ENCODE measurements at regions not wholly inside any gene's neighbourhood (a gene's known extent, or its start where the extent isn't known, plus 50 kb on each side); places are given as distances from the start of the nearest gene placed in this dataset.

DNA sequence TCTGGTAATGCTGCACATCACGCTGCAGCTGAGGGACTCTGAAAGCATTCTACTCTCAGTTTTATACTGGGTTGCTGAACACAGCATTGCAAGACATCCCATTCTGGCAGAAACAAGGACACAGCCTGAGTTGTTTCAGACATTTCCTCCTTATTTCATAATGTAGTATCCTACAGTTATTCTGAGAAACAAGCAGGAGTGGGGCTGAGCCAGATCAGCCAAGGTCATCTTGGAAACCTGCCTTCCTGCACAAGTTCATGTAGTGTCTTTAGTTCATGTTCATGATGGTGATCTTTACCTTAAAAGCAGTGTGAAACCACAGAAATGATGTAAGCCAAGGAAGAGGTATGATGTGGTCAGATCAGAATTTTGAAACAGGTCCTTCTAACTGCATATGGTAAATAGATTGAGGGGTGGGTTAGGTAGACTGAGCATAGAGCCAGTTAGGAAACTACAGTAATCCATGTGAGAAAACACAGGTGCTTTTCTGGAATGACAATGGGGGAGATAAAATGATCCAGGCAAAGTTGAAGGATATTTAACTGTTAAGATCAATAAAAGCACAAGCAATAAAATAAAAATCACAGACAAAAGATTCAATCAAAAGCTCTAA is 1686.8 kb downstream of the LRRC4C start:
- H3K36me3 Mint-ChIP-seq: no peaks in the 10 kb centered on the region
- H3K27ac Mint-ChIP-seq: no peak overlapping the region
- H3K4me3 Mint-ChIP-seq: no peak overlapping the region
- H3K9me3 ChIP-seq (ENCODE audit: low read depth): no peaks in the 10 kb centered on the region
- no peak overlapping the region for H2AFZ ChIP-seq (replicated peaks)
- TF ChIP-seq EZH2 (IDR thresholded peaks at IDR 0.05) (no peak), CTCF (IDR thresholded peaks at IDR 0.05) (no peak), EZH2phosphoT487 (IDR thresholded peaks at IDR 0.05) (no peak)
- no peak overlapping the region for H3K27ac ChIP-seq
- no peaks in the 10 kb centered on the region for H3F3A ChIP-seq (ENCODE audit: low read depth)
- no peaks in the 10 kb centered on the region for H3K9me3 Mint-ChIP-seq
- DNase-seq (ENCODE audit: low spot score): no peak
- H3K27me3 Mint-ChIP-seq (ENCODE audit: insufficient read depth, low read depth): no peaks in the 10 kb centered on the region
- H3K4me1 ChIP-seq: no peaks in the 10 kb centered on the region
- no peaks in the 10 kb centered on the region for H3K4me1 Mint-ChIP-seq
- no peaks in the 10 kb centered on the region for H3K27me3 ChIP-seq
- H3K9ac ChIP-seq: no peak overlapping the region
- H4K20me1 ChIP-seq (ENCODE audit: low read depth): no peaks in the 10 kb centered on the region
- H3K4me2 ChIP-seq: no peak overlapping the region
- no peaks in the 10 kb centered on the region for H3K79me2 ChIP-seq (ENCODE audit: low read depth)
- no peaks in the 10 kb centered on the region for H3K36me3 ChIP-seq
- H3K4me3 ChIP-seq: no peak overlapping the region

DNA sequence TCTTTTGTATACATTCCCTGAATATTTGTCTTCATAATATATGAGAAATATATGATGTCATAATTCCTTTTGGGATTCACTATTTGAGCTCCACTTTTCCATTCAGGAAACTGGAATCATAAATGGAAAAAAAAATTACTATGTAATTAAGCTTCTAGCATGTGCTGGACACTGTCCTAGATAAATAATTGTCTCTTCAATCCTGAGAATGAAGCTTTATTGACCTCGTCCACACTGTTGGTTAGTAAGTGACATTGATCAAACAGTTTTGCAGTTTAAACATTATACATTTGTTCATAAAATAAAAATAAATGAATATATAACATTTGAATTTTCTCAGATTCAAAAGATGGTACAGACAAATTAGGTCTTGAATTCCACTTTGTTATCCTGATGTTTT is 1691.2 kb downstream of the LRRC4C start:
- no peaks in the 10 kb centered on the region for H3K9me3 ChIP-seq (ENCODE audit: low read depth)
- no peak for TF ChIP-seq CTCF (IDR thresholded peaks at IDR 0.05)
- TF ChIP-seq EZH2phosphoT487 (IDR thresholded peaks at IDR 0.05): no peak
- TF ChIP-seq EZH2 (IDR thresholded peaks at IDR 0.05): no peak
- H3K4me1 Mint-ChIP-seq: no peaks in the 10 kb centered on the region

GRCh38 chr11:39745401-39745800 is 1714.1 kb downstream of the LRRC4C start:
- H3K27me3 Mint-ChIP-seq (ENCODE audit: insufficient read depth, low read depth): peaks cover 7% of the 10 kb centered on the region
- Histone ChIP-seq H3F3A (ENCODE audit: low read depth) (no peaks in the 10 kb centered on the region), H2AFZ (replicated peaks) (no peak overlapping the region)

More for the DNA sequence above, 1691.2 kb downstream of the LRRC4C start:
- H3K27ac Mint-ChIP-seq: no peak overlapping the region
- no peaks in the 10 kb centered on the region for H3K9me3 Mint-ChIP-seq
- H3K27me3 Mint-ChIP-seq (ENCODE audit: insufficient read depth, low read depth): no peaks in the 10 kb centered on the region
- no peak overlapping the region for H2AFZ ChIP-seq (replicated peaks)
- H3K4me1 ChIP-seq: no peaks in the 10 kb centered on the region
- no peak overlapping the region for H3K9ac ChIP-seq
- no peaks in the 10 kb centered on the region for H3K79me2 ChIP-seq (ENCODE audit: low read depth)
- no peaks in the 10 kb centered on the region for H4K20me1 ChIP-seq (ENCODE audit: low read depth)
- no peak overlapping the region for H3K4me3 Mint-ChIP-seq
- no peaks in the 10 kb centered on the region for H3K27me3 ChIP-seq
- no peak overlapping the region for H3K4me2 ChIP-seq
- DNase-seq (ENCODE audit: low spot score): no peak
- no peaks in the 10 kb centered on the region for H3K36me3 Mint-ChIP-seq
- H3F3A ChIP-seq (ENCODE audit: low read depth): no peaks in the 10 kb centered on the region
- H3K36me3 ChIP-seq: no peaks in the 10 kb centered on the region
- H3K4me3 ChIP-seq: no peak overlapping the region
- no peak overlapping the region for H3K27ac ChIP-seq

More at GRCh38 chr11:39745401-39745800, 1714.1 kb downstream of the LRRC4C start:
- Mint-ChIP-seq H3K4me3 (no peak overlapping the region), H3K27ac (no peak overlapping the region), H3K36me3 (no peaks in the 10 kb centered on the region), H3K4me1 (no peaks in the 10 kb centered on the region), H3K9me3 (peaks cover 9% of the 10 kb centered on the region)
- no peaks in the 10 kb centered on the region for H3K4me1 ChIP-seq
- no peaks in the 10 kb centered on the region for H3K9me3 ChIP-seq (ENCODE audit: low read depth)
- no peak for TF ChIP-seq CTCF (IDR thresholded peaks at IDR 0.05)
- no peak for TF ChIP-seq EZH2 (IDR thresholded peaks at IDR 0.05)
- no peak for TF ChIP-seq EZH2phosphoT487 (IDR thresholded peaks at IDR 0.05)
- no peaks in the 10 kb centered on the region for H3K36me3 ChIP-seq
- no peak overlapping the region for H3K4me3 ChIP-seq
- H3K4me2 ChIP-seq: no peak overlapping the region
- H3K79me2 ChIP-seq (ENCODE audit: low read depth): no peaks in the 10 kb centered on the region
- H3K27ac ChIP-seq: no peak overlapping the region
- H4K20me1 ChIP-seq (ENCODE audit: low read depth): no peaks in the 10 kb centered on the region
- DNase-seq (ENCODE audit: low spot score): no peak
- no peak overlapping the region for H3K9ac ChIP-seq
- no peaks in the 10 kb centered on the region for H3K27me3 ChIP-seq

All from neural progenitor cell (in vitro differentiated cells).